Head of caudate nucleus (tissue), 42 donors: ENCODE measurements at regions not wholly inside any gene's neighbourhood (a gene's known extent, or its start where the extent isn't known, plus 50 kb on each side); places are given as distances from the start of the nearest gene placed in this dataset.

ENCODE experiments used
- DNase-seq, 42 donors: peaks; one replicate each; pipeline versions ENCODE4 v3.0.0 to v3.0.0-alpha.2; 2020 to 2021; ENCODE audit warnings: mixed read lengths in 7 of 42
- intact Hi-C: fragments of 100-400 bp; cut with DNase I; formaldehyde crosslinking; loops from one replicate; pipeline ENCODE4 v1.15.0; 2022

DNA sequence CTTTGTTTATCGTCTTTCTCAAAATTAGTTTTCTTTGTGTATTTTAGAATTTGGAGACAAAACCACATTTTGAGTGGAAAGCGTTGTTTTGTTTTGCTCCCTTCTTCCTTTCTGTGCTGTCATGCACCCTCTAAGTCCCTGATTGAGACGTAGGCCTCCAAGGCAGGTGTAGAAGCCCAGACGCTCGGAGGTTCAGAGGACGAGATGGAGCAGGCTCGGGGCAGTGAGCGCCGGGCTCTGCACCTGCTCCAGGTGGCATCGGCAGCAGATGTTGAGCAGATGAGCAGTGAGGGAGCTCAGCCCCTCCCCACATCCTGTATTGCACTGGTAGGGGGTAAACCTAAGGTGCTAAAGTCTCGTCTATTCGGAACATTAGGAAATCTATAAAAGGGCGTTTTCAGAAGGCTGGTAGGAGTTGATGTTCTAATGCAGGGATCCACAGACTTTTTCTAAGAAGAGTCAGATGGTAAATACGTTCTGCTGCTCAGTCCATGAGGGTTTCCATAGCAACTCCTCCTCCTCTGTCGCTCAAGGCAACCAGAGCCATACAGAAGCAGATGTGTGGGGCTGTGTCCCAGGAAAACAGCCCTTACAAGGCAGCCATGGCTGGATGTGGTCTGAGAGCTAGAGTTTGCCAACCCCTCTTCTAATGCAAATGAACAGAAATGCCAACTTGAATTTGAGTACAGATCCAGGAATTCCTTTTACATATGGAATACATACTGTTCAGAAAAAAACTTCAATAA lies 724.2 kb downstream of the BRD1 start:
- peak in 32 of 42 donors; percentile 13 to 85 (median 38) for DNase-seq
- intact Hi-C loops, result no loop called here

DNA sequence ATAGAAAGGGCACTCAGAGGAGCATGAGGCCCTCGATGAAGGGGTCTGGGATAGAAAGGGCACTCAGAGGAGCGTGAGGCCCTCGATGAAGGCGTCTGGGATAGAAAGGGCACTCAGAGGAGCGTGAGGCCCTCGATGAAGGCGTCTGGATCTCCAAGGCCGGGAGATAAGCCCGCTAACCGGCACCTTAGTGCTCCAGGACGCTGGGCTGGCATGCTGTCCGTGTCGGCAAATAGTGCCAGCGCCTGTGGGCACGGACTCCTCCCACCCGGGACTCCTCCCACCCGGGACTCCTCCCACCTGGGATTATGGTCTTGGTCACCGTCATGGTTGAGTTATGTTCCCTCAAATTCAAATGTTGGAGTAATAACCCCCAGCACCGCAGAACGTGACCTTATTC lies 725.3 kb downstream of the BRD1 start:
- peak in 1 of 42 donors; percentile 26 for DNase-seq

GRCh38 chr22:49101873-49102272 lies 725.8 kb downstream of the BRD1 start:
- intact Hi-C loops, result no loop called here

More for the DNA sequence above, 725.3 kb downstream of the BRD1 start:
- intact Hi-C loops, result no loop called here

DNA sequence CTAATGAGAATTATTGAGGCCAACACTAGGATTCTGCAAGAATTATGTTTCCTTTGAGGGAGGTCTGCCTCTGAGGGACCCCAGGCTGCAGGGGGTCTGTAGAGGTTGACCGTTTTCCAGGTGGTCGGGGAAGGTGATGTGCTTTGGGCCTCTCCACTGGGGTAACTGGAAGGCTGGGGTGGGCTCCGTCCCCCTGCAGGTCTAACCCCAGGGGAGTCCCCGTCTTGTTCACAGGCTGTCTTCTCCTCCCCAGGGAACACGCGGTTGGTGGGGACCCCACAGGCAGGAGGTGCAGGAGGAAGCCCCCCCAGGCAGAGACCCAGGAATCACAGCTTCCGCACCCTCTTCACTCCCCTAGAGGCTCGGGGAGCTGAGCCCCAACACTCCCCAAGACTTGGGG lies 726.4 kb downstream of the BRD1 start:
- DNase-seq, result no peak
- intact Hi-C loops, result no loop called here

More at GRCh38 chr22:49101873-49102272, 725.8 kb downstream of the BRD1 start:
- DNase-seq, result no peak

DNA sequence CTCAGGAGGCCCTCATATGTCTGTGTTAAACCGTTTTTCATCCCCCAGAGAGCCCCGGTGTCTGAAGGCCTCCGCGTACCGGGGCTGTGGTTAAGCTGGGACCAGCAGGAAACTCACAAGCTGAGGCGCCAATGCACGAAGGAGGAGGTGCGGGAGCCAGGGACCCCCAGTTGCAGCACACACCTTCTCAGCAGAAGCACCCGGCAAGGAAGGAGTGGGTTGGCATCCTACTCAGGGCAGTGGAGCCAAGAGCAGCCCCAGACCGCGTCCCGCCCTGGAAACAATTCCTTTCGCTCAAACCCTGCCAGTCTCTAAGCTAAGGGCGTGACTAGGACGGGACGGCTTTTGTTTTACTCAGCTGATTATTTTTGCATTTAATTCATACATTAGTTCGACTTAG lies 726.9 kb downstream of the BRD1 start:
- DNase-seq, result no peak
- intact Hi-C loops, result no loop called here

DNA sequence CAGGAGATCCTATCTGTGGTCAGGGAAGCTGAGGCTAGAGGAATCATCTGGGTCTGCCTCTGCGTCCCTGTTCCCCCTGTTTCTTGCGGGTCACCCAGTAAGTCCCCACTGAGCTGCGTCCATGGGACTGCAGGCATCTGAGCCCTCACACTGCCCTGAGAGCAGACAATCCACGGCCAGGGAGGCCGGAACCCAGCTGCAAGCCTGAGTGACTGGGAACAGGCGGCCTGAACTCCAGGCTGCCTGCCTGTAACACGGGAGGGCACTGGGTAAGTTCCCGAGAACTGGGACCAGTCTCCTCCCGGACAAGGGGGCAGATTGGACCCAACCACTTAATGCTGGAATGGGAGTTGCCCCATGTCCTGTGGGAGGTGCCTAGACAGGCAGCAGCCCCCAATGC lies 727.4 kb downstream of the BRD1 start:
- intact Hi-C loops, result no loop called here
- no peak for DNase-seq

DNA sequence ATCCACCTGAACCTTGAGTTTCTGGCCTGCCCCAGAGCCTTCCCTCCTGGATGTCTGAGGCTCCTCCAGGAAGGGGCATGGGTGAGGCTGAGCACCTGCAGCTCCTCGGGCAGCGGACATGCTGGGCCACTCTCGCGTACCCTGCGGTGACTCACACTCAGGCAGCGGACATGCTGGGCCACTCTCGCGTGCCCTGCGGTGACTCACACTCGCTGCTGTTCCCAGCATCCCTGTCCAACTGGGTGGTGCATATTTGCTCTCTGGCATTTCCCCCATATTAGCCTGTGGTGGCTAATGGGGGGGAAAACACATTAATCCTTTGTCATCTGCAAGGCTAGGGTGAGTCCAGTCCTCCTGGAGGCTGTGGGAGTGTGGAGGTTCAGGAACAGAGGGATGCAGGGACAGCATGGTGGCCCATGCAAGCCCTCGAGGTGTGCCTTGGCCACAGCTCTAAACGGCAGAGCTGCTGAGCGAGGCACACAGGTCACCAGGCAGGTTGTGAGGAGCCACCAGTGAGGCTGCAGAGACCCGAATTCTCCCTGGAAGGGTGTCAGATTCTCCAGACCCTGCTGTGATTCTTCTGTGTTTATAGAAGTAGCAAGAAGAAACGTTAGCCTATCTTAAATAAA lies 728.1 kb downstream of the BRD1 start:
- DNase-seq, result no peak
- intact Hi-C loops, result no loop called here

DNA sequence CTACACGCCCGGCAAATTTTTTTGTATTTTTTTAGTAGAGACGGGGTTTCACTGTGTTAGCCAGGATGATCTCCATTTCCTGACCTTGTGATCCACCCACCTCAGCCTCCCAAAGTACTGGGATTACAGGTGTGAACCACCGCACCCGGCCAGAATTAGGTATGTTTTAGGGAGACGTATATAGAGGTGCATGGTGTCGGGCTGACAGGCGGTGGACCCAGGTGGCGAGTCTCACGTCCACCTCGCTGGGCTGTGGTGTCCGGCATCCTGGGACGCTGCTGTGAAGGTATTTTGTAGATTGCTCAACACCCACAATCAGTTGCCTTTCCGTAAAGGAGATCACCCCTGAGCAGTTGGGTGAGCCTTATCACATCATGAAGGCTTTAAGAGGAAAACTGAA lies 728.6 kb downstream of the BRD1 start:
- intact Hi-C loops, result no loop called here
- no peak for DNase-seq

GRCh38 chr22:49097966-49098365 lies 729.7 kb downstream of the BRD1 start:
- peak in 3 of 42 donors; percentile 13 to 65 (median 22) for DNase-seq
- intact Hi-C loops, result no loop called here

- intact Hi-C loops, result no loop called here
Measured at GRCh38 chr22:49097171-49097925, 730.3 kb downstream of the BRD1 start.

GRCh38 chr22:49096476-49096875 lies 731.2 kb downstream of the BRD1 start:
- DNase-seq, result no peak
- intact Hi-C loops, result no loop called here

More at GRCh38 chr22:49097171-49097925, 730.3 kb downstream of the BRD1 start:
- DNase-seq, result no peak

GRCh38 chr22:49095366-49095765 lies 732.3 kb downstream of the BRD1 start:
- DNase-seq, result no peak
- intact Hi-C loops, result no loop called here

DNA sequence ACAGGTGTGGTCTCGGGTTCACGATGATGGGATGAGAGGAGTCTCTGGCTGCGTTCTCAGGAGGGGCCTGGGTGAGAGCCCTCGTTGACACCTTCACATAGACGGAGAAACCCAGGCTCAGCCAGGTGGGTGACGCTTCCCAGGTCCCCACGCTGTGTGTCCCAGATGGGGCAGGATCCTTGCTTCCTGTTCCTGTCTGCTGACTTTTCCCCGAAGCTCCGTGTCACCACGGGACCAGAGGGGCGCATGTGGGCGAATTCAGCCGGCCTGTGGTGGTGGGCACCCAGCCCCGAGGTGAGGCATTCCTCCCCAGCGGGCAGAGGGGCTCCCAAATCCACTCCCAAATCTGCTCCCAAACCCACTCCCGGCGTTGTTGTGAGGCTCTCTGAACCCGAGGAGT lies 732.8 kb downstream of the BRD1 start:
- no peak for DNase-seq
- intact Hi-C loops, result no loop called here

DNA sequence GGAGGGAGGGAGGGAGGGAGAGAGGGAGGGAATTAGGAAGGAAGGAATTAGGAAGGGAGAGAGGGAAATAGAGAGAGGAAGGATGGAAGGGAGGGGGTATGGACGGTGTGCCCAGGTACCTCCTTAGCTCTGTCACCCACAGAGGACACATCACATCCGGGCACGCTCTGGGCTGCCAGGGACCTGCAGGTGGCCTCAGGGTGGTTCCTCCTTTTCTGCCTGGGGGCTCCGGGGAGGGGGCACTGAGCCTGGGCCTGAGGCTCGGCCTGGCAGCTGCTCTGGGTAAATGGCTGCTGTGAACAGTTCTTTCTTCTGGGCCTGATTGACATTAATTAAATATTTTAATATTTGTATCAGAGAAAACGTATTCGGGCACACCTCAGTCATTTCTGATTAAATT lies 733.5 kb downstream of the BRD1 start:
- intact Hi-C loops, result no loop called here
- DNase-seq, result no peak

DNA sequence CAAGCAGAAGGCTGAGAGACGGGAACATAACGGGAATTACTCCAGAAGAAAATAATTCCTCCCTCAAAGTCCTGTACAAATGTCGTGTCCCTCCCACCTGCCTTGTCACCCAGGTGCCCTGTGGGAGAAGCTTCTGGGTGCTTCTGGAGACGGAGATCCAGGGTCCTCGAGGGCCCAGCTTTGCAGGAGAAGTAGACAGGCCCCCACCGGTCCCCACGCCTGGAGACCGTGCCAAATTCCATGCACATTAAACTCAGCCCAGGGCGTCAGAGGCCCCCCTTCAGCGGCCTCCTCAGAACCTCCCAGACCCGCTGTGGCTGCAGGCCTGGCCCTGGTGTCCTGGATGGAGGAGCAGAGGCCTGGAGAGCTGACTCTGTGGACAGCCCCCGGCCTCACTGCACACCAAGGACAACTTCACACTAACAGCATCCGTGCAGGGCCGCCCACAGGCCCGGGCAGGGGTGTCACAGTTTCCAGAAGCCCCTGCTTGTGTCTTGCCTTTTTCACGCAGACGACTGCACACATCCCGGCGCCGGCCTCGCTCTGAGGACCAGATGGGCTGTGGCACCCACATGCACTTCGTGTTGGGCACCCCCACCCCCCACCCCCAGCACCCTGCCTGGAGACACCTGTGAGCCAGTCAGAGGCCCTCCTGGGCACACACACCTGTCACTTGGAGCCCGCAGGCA lies 734.3 kb downstream of the BRD1 start:
- intact Hi-C loops, result no loop called here
- DNase-seq, result no peak

DNA sequence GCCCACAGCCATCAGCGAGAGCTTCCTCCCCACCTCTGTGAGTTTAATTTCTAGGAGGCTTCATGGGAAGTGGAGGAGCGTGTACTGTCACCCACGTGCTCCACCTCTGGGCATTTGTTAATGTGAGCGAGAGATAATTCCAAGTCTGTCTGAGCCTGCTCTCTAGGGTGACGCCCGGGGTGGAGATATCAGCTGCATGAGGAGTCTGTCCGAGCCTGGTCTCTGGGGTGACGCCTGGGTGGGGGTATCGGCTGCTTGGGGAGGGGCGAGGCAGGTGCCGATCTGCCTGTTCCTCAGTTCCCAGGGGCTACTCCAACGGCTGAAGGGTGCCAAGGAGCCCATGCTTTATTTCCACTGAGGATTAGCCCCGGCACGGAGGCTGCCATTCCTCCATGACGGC lies 735.0 kb downstream of the BRD1 start:
- DNase-seq, result no peak
- intact Hi-C loops, result no loop called here

- no peak for DNase-seq
- intact Hi-C loops, result no loop called here
Measured at GRCh38 chr22:49091917-49092545, 735.6 kb downstream of the BRD1 start.

DNA sequence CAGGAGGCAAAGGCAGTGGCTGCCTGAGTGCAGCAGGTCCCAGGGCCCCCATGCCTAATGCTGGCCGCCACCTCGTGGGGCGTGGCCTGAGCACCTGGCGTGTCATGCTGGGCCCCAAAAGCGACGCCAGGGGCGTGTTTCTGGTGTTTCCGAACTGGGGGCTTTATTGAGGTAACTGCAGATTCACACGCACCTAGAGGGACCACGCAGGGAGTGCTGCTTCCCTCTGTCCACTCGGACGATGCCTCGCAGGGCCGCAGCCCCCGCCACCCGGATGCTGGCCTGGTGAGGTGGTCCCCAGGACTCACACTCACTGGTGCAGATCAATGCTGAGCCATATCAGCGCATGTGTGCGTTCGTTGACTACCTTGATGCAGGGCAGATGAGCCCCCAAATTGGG lies 736.2 kb downstream of the BRD1 start:
- intact Hi-C loops, result no loop called here
- no peak for DNase-seq

- intact Hi-C loops, result no loop called here
- DNase-seq, result no peak
Measured at GRCh38 chr22:49090853-49091135, 736.9 kb downstream of the BRD1 start.
